SK-N-SH (cell line): ENCODE measurements at regions not wholly inside any gene's neighbourhood (a gene's known extent, or its start where the extent isn't known, plus 50 kb on each side); places are given as distances from the start of the nearest gene placed in this dataset.

Source experiments
- CTCF ChIA-PET: fragments of 300-600, 350-600 bp; formaldehyde crosslinking; extraction: SDS; loops from one replicate; lab custom pipeline; 2021; lab: Yijun Ruan, JAX
- POLR2A ChIA-PET: fragments of 350-600 bp; sonication (Branson Sonifier 250); formaldehyde crosslinking; extraction: SDS; loops from one replicate; lab custom pipeline; 2020; ENCODE audit warnings: antibody characterized with exemption, inconsistent platforms; lab: Yijun Ruan, JAX
- DNase-seq: peaks from one replicate; pipeline ENCODE4 v3.0.0; 2012
- H2AFZ ChIP-seq: fragments of 200-600 bp; sonication (generic); 2 replicates; pipeline ENCODE4 v1.8.1; 2016; ENCODE audit warnings: antibody characterized with exemption, mild to moderate bottlenecking, low read depth
- H3F3A ChIP-seq: fragments of 200-600 bp; sonication (generic); replicated peaks from 2 replicates; pipeline ENCODE3; 2016; ENCODE audit warnings: antibody characterized with exemption, mild to moderate bottlenecking; ENCODE audit not compliant: insufficient read depth
- H3K27ac ChIP-seq, 2 experiments: fragments of 200-500 bp in 1 of 2; fragments of 200-600 bp in 1 of 2; sonication (Bioruptor generic) in 1 of 2; sonication (generic), shearing (Covaris generic) in 1 of 2; 2 replicates each; pipeline versions ENCODE4 v1.5.1 to v1.6.1; 2014 to 2016; ENCODE audit warnings: low read depth in 2 of 2, inconsistent platforms in 1 of 2, low read length in 1 of 2, mild to moderate bottlenecking in 1 of 2, mixed read lengths in 1 of 2
- H3K27me3 ChIP-seq: fragments of 200-600 bp; sonication (generic), shearing (Covaris generic); 2 replicates; pipeline ENCODE4 v1.6.1; 2016; ENCODE audit warnings: mixed run types; ENCODE audit not compliant: insufficient read depth
- H3K36me3 ChIP-seq, 2 experiments: fragments of 200-500 bp in 1 of 2; fragments of 200-600 bp in 1 of 2; sonication (Bioruptor generic) in 1 of 2; sonication (generic) in 1 of 2; replicated peaks in 1 of 2; 2 replicates each; pipeline versions ENCODE3 to v1.5.1; 2014 to 2016; ENCODE audit warnings: low read length in 1 of 2, mild to moderate bottlenecking in 1 of 2; ENCODE audit not compliant: insufficient read depth in 2 of 2, control insufficient read depth in 1 of 2
- H3K4me1 ChIP-seq, 2 experiments: fragments of 200-500 bp in 1 of 2; fragments of 200-600 bp in 1 of 2; sonication (Bioruptor generic) in 1 of 2; sonication (generic), shearing (Covaris generic) in 1 of 2; 2 replicates each; pipeline versions ENCODE4 v1.5.1 to v1.6.1; 2014 to 2016; ENCODE audit warnings: low read depth in 1 of 2, low read length in 1 of 2, mixed run types in 1 of 2; ENCODE audit not compliant: insufficient read depth in 2 of 2, control insufficient read depth in 1 of 2
- H3K4me2 ChIP-seq: fragments of 200-600 bp; sonication (generic), shearing (Covaris generic); 2 replicates; pipeline ENCODE4 v1.6.1; 2017; ENCODE audit warnings: mixed run types
- H3K4me3 ChIP-seq, 2 experiments: fragments of 200-500 bp in 1 of 2; fragments of 200-600 bp in 1 of 2; sonication (Bioruptor generic) in 1 of 2; sonication (generic), shearing (Covaris generic) in 1 of 2; 2 replicates each; pipeline versions ENCODE4 v1.5.1 to v1.8.1; 2014 to 2016; ENCODE audit warnings: low read depth in 2 of 2, inconsistent platforms in 1 of 2, low read length in 1 of 2, mild to moderate bottlenecking in 1 of 2, mixed read lengths in 1 of 2, moderate library complexity in 1 of 2
- H3K79me2 ChIP-seq: fragments of 200-600 bp; sonication (generic); 2 replicates; pipeline ENCODE4 v1.8.1; 2017; ENCODE audit warnings: mild to moderate bottlenecking; ENCODE audit not compliant: insufficient read depth
- H3K9ac ChIP-seq: fragments of 200-600 bp; sonication (generic); 2 replicates; pipeline ENCODE4 v1.6.1; 2017; ENCODE audit warnings: mixed run types
- H3K9me2 ChIP-seq: fragments of 200-600 bp; sonication (generic); 2 replicates; pipeline ENCODE4 v1.6.1; 2017; ENCODE audit warnings: mixed run types
- H3K9me3 ChIP-seq: fragments of 200-600 bp; sonication (generic); 2 replicates; pipeline ENCODE4 v1.6.1; 2017; ENCODE audit warnings: mixed run types, mild to moderate bottlenecking, moderate library complexity
- H4K20me1 ChIP-seq: fragments of 200-600 bp; sonication (generic); 2 replicates; pipeline ENCODE4 v1.6.1; 2017; ENCODE audit warnings: mild to moderate bottlenecking, mixed run types; ENCODE audit not compliant: insufficient read depth
- CTCF ChIP-seq: fragments of 200-600 bp; sonication (generic); IDR thresholded peaks from 2 replicates; pipeline ENCODE4 v1.6.1; 2017; ENCODE audit warnings: antibody characterized with exemption, mild to moderate bottlenecking, moderate library complexity
- ELF1 ChIP-seq: IDR thresholded peaks from 2 replicates; pipeline ENCODE4 v1.4.0; 2012
- IRF3 ChIP-seq: fragments of 150-350 bp; IDR thresholded peaks from 2 replicates; pipeline ENCODE4 v1.6.1; 2016; ENCODE audit warnings: mild to moderate bottlenecking, low read depth, low read length
- JUND ChIP-seq: IDR thresholded peaks from 2 replicates; pipeline ENCODE4 v1.4.0; 2012
- MEF2A ChIP-seq: IDR thresholded peaks from 2 replicates; pipeline ENCODE4 v1.4.0; 2012; ENCODE audit warnings: low read depth, borderline replicate concordance
- POLR2AphosphoS5 ChIP-seq: IDR thresholded peaks from 2 replicates; pipeline ENCODE4 v1.6.1; 2012; ENCODE audit warnings: low read depth, low read length
- RAD21 ChIP-seq: IDR thresholded peaks from 2 replicates; pipeline ENCODE4 v1.6.1; 2012; ENCODE audit warnings: mild to moderate bottlenecking, low read length
- RXRA ChIP-seq: IDR thresholded peaks from 2 replicates; pipeline ENCODE4 v1.4.0; 2012; ENCODE audit warnings: low read depth, mild to moderate bottlenecking, borderline replicate concordance
- TCF12 ChIP-seq: IDR thresholded peaks from 2 replicates; pipeline ENCODE4 v1.4.0; 2012
- TEAD4 ChIP-seq: IDR thresholded peaks from 2 replicates; pipeline ENCODE4 v1.4.0; 2012; ENCODE audit warnings: mild to moderate bottlenecking, borderline replicate concordance; ENCODE audit not compliant: insufficient read depth
- USF2 ChIP-seq: fragments of 150-350 bp; IDR thresholded peaks from 2 replicates; pipeline ENCODE4 v1.6.1; 2017; ENCODE audit warnings: antibody characterized with exemption, low read length, low read depth, borderline replicate concordance
- WGBS: methylation state at CpG from one replicate; pipeline ENCODE4 v1.1.6; 2017; ENCODE audit warnings: low lambda C conversion rate; 5-methylcytosine and 5-hydroxymethylcytosine counted together
- TF ChIP-seq, protein P1 (sequence below): IDR thresholded peaks from 2 replicates; pipeline ENCODE4 v1.6.1; 2012; ENCODE audit warnings: mild to moderate bottlenecking, low read depth, low read length, moderate library complexity
- TF ChIP-seq, protein P2 (sequence below): IDR thresholded peaks from 2 replicates; pipeline ENCODE4 v1.4.0; 2012; ENCODE audit warnings: low read depth, borderline replicate concordance

DNA sequence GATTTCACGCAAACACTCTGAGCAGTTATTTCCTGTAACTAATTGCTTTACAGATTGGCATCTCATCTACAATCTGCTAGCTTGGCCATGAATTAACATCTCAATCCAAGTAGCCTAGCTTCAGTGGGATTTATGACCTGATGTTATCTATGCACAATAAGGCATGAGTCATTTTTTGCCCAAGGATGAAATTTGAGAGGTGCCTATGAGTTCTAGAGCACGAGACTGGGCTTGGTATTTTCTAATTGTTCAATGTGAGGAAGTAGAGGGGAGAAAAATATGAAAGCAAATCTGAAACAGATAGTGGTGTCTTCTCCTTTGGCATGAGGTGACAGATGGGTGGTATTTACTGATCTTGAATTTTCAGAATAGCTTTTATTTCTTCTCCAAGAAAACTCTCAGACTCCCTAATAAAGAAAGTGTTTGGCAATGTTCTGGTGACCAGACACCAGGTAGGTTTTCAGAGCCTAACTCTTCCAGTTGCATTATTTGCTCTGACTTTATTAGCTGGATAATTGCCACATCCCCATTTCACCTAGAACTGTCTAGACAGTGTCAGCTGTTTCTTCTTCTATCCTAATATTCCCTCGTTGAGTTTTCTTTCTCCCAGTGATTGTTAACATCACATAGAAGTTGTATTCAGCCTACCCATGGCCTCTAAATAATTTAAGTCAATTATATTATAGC, 301.0 kb upstream of the UMPS start (continued):
- TF ChIP-seq USF2 (no peak), JUND (peak; percentile 100), TCF12 (peak; percentile 94), MEF2A (peak; percentile 44; the same call in 1 of the 2 replicates), RAD21 (no peak)
- TF ChIP-seq, protein P1, sequence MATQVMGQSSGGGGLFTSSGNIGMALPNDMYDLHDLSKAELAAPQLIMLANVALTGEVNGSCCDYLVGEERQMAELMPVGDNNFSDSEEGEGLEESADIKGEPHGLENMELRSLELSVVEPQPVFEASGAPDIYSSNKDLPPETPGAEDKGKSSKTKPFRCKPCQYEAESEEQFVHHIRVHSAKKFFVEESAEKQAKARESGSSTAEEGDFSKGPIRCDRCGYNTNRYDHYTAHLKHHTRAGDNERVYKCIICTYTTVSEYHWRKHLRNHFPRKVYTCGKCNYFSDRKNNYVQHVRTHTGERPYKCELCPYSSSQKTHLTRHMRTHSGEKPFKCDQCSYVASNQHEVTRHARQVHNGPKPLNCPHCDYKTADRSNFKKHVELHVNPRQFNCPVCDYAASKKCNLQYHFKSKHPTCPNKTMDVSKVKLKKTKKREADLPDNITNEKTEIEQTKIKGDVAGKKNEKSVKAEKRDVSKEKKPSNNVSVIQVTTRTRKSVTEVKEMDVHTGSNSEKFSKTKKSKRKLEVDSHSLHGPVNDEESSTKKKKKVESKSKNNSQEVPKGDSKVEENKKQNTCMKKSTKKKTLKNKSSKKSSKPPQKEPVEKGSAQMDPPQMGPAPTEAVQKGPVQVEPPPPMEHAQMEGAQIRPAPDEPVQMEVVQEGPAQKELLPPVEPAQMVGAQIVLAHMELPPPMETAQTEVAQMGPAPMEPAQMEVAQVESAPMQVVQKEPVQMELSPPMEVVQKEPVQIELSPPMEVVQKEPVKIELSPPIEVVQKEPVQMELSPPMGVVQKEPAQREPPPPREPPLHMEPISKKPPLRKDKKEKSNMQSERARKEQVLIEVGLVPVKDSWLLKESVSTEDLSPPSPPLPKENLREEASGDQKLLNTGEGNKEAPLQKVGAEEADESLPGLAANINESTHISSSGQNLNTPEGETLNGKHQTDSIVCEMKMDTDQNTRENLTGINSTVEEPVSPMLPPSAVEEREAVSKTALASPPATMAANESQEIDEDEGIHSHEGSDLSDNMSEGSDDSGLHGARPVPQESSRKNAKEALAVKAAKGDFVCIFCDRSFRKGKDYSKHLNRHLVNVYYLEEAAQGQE, result peak; percentile 51; the same call in 1 of the 2 replicates
- TF ChIP-seq, protein P2, sequence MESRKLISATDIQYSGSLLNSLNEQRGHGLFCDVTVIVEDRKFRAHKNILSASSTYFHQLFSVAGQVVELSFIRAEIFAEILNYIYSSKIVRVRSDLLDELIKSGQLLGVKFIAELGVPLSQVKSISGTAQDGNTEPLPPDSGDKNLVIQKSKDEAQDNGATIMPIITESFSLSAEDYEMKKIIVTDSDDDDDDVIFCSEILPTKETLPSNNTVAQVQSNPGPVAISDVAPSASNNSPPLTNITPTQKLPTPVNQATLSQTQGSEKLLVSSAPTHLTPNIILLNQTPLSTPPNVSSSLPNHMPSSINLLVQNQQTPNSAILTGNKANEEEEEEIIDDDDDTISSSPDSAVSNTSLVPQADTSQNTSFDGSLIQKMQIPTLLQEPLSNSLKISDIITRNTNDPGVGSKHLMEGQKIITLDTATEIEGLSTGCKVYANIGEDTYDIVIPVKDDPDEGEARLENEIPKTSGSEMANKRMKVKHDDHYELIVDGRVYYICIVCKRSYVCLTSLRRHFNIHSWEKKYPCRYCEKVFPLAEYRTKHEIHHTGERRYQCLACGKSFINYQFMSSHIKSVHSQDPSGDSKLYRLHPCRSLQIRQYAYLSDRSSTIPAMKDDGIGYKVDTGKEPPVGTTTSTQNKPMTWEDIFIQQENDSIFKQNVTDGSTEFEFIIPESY, result peak; percentile 82; the same call in 1 of the 2 replicates

- CTCF ChIA-PET, result interaction anchor here (6.8 kb wide), 1 partner anchor 80 kb away, joined by 35 read pairs; no protein-coding TSS in a partner anchor
- peaks cover 24% of the 10 kb centered on the region for H3F3A ChIP-seq
- no peak overlapping the region for H3K4me2 ChIP-seq
- H3K9me3 ChIP-seq, result no peaks in the 10 kb centered on the region
- H3K9ac ChIP-seq, result no peak overlapping the region
- no peaks in the 10 kb centered on the region for H3K79me2 ChIP-seq
- no peak overlapping the region for H3K27ac ChIP-seq
- no peak overlapping the region for H3K4me3 ChIP-seq
- H3K4me1 ChIP-seq, result peaks cover 5 to 22% of the 10 kb centered on the region in 2 experiments
- WGBS, result 84% methylated on average over 4 of the region's 4 CpGs
- no peaks in the 10 kb centered on the region for H4K20me1 ChIP-seq
- H2AFZ ChIP-seq, result no peak overlapping the region
- DNase-seq, result no peak
- TF ChIP-seq, protein P1, result no peak
- TF ChIP-seq POLR2AphosphoS5, result no peak
- no peak for TF ChIP-seq CTCF
- TF ChIP-seq RXRA, result no peak
- no peak for TF ChIP-seq IRF3
- no peak for TF ChIP-seq RAD21
- TF ChIP-seq TEAD4, result no peak
- no peak for TF ChIP-seq ELF1
- peaks cover 42 to 45% of the 10 kb centered on the region in 2 experiments for H3K36me3 ChIP-seq
- no peaks in the 10 kb centered on the region for H3K27me3 ChIP-seq
- POLR2A ChIA-PET, result interaction anchor here (1.4 kb wide), 1 partner anchor 67 kb away, joined by 3 read pairs; no protein-coding TSS in a partner anchor
- no peaks in the 10 kb centered on the region for H3K9me2 ChIP-seq
These were observed 298.8 kb upstream of the UMPS start for GRCh38 chr3:124431331-124431994.
